ENCODE measurements at regions not wholly inside any gene's neighbourhood (a gene's known extent, or its start where the extent isn't known, plus 50 kb on each side); places are given as distances from the start of the nearest gene placed in this dataset.
"Not testable (repeated sequence)": the region's sequence is repeated elsewhere in the genome, so short reads cannot be mapped to it uniquely, and the experiment has no call there.

GRCh38 chr2:83143946-83144345 lies 1315.1 kb downstream of the SUCLG1 start:
- no peak for DNase-seq (ENCODE audit: low read depth)

GRCh38 chr2:83142934-83143333 lies 1316.1 kb downstream of the SUCLG1 start:
- no peak for DNase-seq (ENCODE audit: low read depth)

GRCh38 chr2:83115606-83116005 lies 1343.5 kb downstream of the SUCLG1 start:
- no peak for DNase-seq (ENCODE audit: low read depth)

GRCh38 chr2:83115155-83115554 lies 1343.9 kb downstream of the SUCLG1 start:
- DNase-seq (ENCODE audit: low read depth), result no peak

- no peak for DNase-seq (ENCODE audit: low read depth)
Measured at GRCh38 chr2:83113953-83114352, 1345.1 kb downstream of the SUCLG1 start.

- no peak for DNase-seq (ENCODE audit: low read depth)
Measured at GRCh38 chr2:83112858-83113257, 1346.2 kb downstream of the SUCLG1 start.

- no peak for DNase-seq (ENCODE audit: low read depth)
Measured at GRCh38 chr2:83109284-83109683, 1349.8 kb downstream of the SUCLG1 start.

GRCh38 chr2:83106853-83107252 lies 1352.2 kb downstream of the SUCLG1 start:
- DNase-seq (ENCODE audit: low read depth), result no peak

GRCh38 chr2:83104202-83104601 lies 1354.9 kb downstream of the SUCLG1 start:
- DNase-seq (ENCODE audit: low read depth), result no peak

GRCh38 chr2:83103613-83104012 lies 1355.5 kb downstream of the SUCLG1 start:
- DNase-seq (ENCODE audit: low read depth), result no peak

GRCh38 chr2:83089051-83089450 lies 1370.0 kb downstream of the SUCLG1 start:
- not testable (repeated sequence) for DNase-seq (ENCODE audit: low read depth)

GRCh38 chr2:83085869-83086268 lies 1373.2 kb downstream of the SUCLG1 start:
- no peak for DNase-seq (ENCODE audit: low read depth)

GRCh38 chr2:83081826-83082690 lies 1377.0 kb downstream of the SUCLG1 start:
- no peak for DNase-seq (ENCODE audit: low read depth)

- DNase-seq (ENCODE audit: low read depth), result no peak
Measured at GRCh38 chr2:83079007-83079406, 1380.1 kb downstream of the SUCLG1 start.

- no peak for DNase-seq (ENCODE audit: low read depth)
Measured at GRCh38 chr2:83072767-83073166, 1386.3 kb downstream of the SUCLG1 start.

GRCh38 chr2:83071914-83072313 lies 1387.2 kb downstream of the SUCLG1 start:
- no peak for DNase-seq (ENCODE audit: low read depth)

- DNase-seq (ENCODE audit: low read depth), result no peak
Measured at GRCh38 chr2:83071352-83071751, 1387.7 kb downstream of the SUCLG1 start.

GRCh38 chr2:83069724-83070123 lies 1389.4 kb downstream of the SUCLG1 start:
- DNase-seq (ENCODE audit: low read depth), result no peak

GRCh38 chr2:83068714-83069113 lies 1390.4 kb downstream of the SUCLG1 start:
- no peak for DNase-seq (ENCODE audit: low read depth)

GRCh38 chr2:83067947-83068346 lies 1391.1 kb downstream of the SUCLG1 start:
- no peak for DNase-seq (ENCODE audit: low read depth)

- DNase-seq (ENCODE audit: low read depth), result no peak
Measured at GRCh38 chr2:83063933-83064332, 1395.1 kb downstream of the SUCLG1 start.

GRCh38 chr2:83063511-83063910 lies 1395.6 kb downstream of the SUCLG1 start:
- no peak for DNase-seq (ENCODE audit: low read depth)

GRCh38 chr2:83058683-83059082 lies 1400.4 kb downstream of the SUCLG1 start:
- no peak for DNase-seq (ENCODE audit: low read depth)

GRCh38 chr2:83055376-83056010 lies 1403.6 kb downstream of the SUCLG1 start:
- DNase-seq (ENCODE audit: low read depth), result no peak
